Lower leg skin (tissue), 3 donors: ENCODE measurements at regions not wholly inside any gene's neighbourhood (a gene's known extent, or its start where the extent isn't known, plus 50 kb on each side); places are given as distances from the start of the nearest gene placed in this dataset.

Experiments
- CTCF ChIP-seq, 3 donors: fragments of 450-650 bp; IDR thresholded peaks; one replicate each; pipeline ENCODE4 v1.5.1; 2016; ENCODE audit warnings: antibody characterized with exemption in 3 of 3, mild to moderate bottlenecking in 3 of 3, moderate library complexity in 2 of 3
- POLR2A ChIP-seq, 2 donors: fragments of 450-650 bp; IDR thresholded peaks; one replicate each; pipeline ENCODE4 v1.6.1; 2016 to 2017; ENCODE audit warnings: antibody characterized with exemption in 2 of 2, mild to moderate bottlenecking in 1 of 2, moderate library complexity in 1 of 2

GRCh38 chr6:81892891-81893290, 140.4 kb upstream of the TENT5A start:
- TF ChIP-seq POLR2A (IDR thresholded peaks at IDR 0.05) (no peak), CTCF (IDR thresholded peaks at IDR 0.05) (no peak)
